Subcutaneous abdominal adipose tissue (tissue), 5 donors: ENCODE measurements at regions not wholly inside any gene's neighbourhood (a gene's known extent, or its start where the extent isn't known, plus 50 kb on each side); places are given as distances from the start of the nearest gene placed in this dataset.

Experiments
- H3K27ac ChIP-seq: one replicate; pipeline ENCODE4 v1.7.0; 2013; ENCODE audit warnings: low read depth, mild to moderate bottlenecking, inconsistent platforms, low read length, moderate library complexity
- H3K27me3 ChIP-seq, 5 donors: one replicate each; pipeline ENCODE4 v1.7.0; 2013; ENCODE audit warnings: low read length in 5 of 5, inconsistent platforms in 1 of 5; ENCODE audit not compliant: control insufficient read depth in 5 of 5, insufficient read depth in 4 of 5
- H3K36me3 ChIP-seq, 5 donors: one replicate each; pipeline ENCODE4 v1.7.0; 2013; ENCODE audit warnings: low read length in 5 of 5; ENCODE audit not compliant: control insufficient read depth in 5 of 5, insufficient read depth in 5 of 5
- H3K4me1 ChIP-seq, 5 donors: one replicate each; pipeline ENCODE4 v1.7.0; 2013; ENCODE audit warnings: low read length in 5 of 5, mild to moderate bottlenecking in 3 of 5, moderate library complexity in 1 of 5; ENCODE audit not compliant: control insufficient read depth in 5 of 5, insufficient read depth in 5 of 5
- H3K4me3 ChIP-seq, 5 donors: one replicate each; pipeline ENCODE4 v1.7.0; 2013; ENCODE audit warnings: low read length in 5 of 5, low read depth in 1 of 5
- H3K9ac ChIP-seq, 5 donors: one replicate each; pipeline ENCODE4 v1.7.0; 2013; ENCODE audit warnings: low read length in 5 of 5, mild to moderate bottlenecking in 4 of 5, moderate library complexity in 3 of 5
- H3K9me3 ChIP-seq, 5 donors: one replicate each; pipeline ENCODE4 v1.7.0; 2013; ENCODE audit warnings: low read length in 5 of 5; ENCODE audit not compliant: control insufficient read depth in 5 of 5
- donor health status: healthy.
- donor health status: healthy.
- donor health status: healthy.
- donor health status: healthy.
- donor health status: healthy.

DNA sequence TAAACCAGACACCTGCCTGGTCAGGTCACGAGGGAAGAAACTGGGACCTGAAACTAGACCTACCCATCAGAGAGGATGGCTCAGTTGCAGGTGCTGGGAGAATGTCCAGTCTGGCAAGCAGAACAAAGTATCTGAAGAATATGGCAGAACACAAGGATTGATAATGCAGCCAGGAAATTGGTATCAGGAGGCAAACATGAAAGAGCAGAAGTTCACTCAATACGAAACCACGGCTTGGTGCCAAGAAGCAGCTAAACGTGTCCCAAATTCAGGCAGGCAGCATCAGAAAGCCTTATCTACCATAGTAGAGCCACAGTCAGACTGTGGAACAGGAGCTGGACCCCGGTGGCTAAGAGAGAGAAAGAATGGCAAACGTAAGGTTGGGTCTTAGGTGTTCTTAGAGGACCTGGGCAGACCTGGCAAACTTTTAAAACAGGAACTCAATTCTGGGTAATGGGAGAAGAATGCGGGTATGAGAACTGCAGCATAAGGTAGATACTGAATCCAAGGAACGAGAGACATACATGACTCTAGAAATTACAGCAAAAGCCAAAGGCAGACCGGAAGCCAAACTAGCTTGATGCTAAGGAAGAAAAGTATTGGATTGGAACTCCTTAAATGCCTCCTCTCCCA is 169.0 kb upstream of the NECTIN3 start:
- no peaks in the 10 kb centered on the region for H3K4me1 ChIP-seq
- H3K27ac ChIP-seq, result no peak overlapping the region
- no peaks in the 10 kb centered on the region for H3K9me3 ChIP-seq
- H3K9ac ChIP-seq, result no peak overlapping the region
- no peaks in the 10 kb centered on the region for H3K27me3 ChIP-seq
- H3K4me3 ChIP-seq, result no peak overlapping the region
- no peaks in the 10 kb centered on the region for H3K36me3 ChIP-seq

DNA sequence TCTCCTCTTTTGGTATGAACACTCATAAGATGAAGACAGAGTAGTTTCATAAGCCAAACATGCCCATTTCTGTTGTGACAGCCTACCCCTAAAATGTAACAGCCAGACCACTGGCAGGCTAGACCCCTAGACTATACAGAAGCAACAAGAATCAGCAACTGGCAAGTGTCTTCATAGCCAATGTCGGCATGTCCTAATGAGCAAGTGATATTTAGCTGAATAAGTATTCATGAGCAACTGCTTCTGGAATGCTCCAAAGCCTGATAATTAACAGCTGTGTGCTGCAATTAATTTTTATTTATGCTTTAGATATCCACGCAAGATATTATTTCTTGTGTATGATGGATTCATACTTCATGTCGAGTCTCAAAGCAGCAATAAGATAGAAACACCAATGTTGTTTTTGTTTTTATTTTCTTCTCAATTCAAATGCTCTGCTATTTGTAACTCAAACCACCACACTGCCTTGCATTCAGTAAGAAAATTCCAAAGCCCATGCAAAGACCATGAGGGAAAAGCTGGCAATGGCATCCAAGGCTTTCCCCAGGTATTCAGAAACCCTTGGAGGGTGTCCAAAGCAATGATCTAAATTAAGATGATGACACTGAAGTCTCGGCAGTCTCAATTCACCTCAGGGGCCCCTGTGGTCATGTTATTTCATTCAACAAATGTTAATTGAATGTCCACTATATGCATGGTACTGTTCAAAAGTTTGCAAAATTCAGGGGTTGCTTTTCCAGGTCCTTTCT is 167.7 kb upstream of the NECTIN3 start:
- Histone ChIP-seq H3K4me3 (no peak overlapping the region), H3K27ac (no peak overlapping the region), H3K9me3 (no peaks in the 10 kb centered on the region), H3K27me3 (no peaks in the 10 kb centered on the region), H3K9ac (no peak overlapping the region), H3K4me1 (no peaks in the 10 kb centered on the region), H3K36me3 (no peaks in the 10 kb centered on the region)

DNA sequence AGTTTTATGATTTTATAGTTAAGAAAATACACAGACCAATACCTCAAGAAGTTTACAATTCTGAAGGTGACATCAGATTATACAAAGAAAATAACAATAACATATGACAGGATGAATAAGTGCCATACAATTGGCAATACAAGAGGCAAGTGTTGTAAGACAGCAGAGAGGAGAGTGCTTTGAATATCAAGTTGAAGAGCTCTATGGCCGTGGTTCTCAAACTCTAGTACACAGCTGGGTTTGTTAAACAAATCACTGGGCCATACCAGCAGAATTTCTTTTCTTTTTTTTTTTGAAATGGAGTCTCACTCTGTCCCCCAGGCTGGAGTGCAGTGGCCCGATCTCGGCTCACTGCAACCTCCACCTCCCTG is 167.1 kb upstream of the NECTIN3 start:
- no peaks in the 10 kb centered on the region for H3K4me1 ChIP-seq
- H3K27me3 ChIP-seq, result no peaks in the 10 kb centered on the region
- no peak overlapping the region for H3K9ac ChIP-seq
- H3K36me3 ChIP-seq, result no peaks in the 10 kb centered on the region
- H3K27ac ChIP-seq, result no peak overlapping the region
- no peaks in the 10 kb centered on the region for H3K9me3 ChIP-seq
- no peak overlapping the region for H3K4me3 ChIP-seq

DNA sequence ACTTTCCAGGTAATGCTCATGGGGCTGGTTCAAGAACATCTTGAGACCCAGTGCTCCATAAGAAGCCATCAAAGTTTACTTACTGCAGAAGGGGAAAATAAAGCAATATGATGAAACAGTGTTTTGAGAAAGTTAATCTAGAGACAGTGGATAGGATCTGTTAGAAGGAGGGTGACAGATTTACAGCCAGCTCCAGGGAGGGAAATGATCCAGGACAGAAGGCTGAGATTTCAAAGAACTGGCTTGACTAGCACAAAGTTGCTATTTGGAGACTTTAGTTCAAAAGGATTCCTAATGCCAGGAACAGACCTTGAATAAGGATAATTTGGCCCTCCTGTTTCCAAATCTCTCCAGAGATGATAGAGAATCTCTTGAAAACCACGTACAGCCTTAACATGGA is 166.5 kb upstream of the NECTIN3 start:
- Histone ChIP-seq H3K27ac (no peak overlapping the region), H3K36me3 (no peaks in the 10 kb centered on the region), H3K27me3 (no peaks in the 10 kb centered on the region), H3K4me1 (no peaks in the 10 kb centered on the region), H3K4me3 (no peak overlapping the region), H3K9ac (no peak overlapping the region), H3K9me3 (no peaks in the 10 kb centered on the region)

DNA sequence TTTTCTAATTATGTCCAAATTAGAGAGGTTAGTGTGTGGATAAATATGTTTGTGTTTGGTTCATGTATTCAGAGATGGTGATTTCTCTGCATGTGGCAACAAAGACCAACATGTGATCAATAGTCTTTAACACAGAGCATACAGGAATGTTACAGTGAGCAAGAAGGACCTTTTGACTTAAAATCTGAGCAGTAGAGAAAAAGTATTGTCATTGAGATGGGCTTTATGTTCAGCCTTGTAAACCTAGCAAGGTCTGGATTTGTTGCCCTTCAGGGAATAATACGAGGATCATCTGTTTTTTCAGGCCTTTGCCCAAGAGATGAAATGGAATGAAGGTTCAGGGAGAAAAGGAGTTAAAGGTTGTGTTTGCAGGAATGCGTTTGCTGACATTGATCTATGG is 161.8 kb upstream of the NECTIN3 start:
- no peaks in the 10 kb centered on the region for H3K36me3 ChIP-seq
- no peak overlapping the region for H3K9ac ChIP-seq
- H3K4me1 ChIP-seq, result no peaks in the 10 kb centered on the region
- no peak overlapping the region for H3K27ac ChIP-seq
- H3K4me3 ChIP-seq, result no peak overlapping the region
- H3K9me3 ChIP-seq, result no peaks in the 10 kb centered on the region
- no peaks in the 10 kb centered on the region for H3K27me3 ChIP-seq

DNA sequence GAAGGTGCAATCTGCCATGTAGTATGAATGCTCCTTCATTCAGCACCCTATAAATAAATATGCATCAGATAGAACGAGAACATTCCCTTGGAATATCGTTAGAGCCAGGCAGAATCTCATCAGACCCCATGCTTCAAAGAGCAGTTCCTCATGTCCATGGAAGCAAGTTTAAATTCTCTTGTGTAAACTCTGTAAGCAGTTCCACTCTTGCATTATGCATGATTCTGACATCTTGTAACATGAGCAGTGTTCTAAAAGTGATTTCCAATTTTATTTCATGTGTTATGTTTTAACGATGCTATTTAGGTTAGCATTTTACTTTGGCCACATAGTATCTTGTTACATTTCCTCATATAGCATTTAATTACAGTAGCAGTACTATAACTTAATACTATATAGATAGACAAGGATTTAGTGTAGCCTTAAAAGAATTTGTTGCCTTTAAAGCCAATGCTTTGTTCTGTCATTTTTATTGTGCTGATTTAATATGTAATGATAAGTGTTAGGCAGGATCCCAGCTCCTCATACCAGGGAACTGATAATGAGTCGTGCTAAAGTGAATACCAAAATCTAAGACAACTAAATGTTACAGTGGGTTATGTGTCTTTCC is 161.2 kb upstream of the NECTIN3 start:
- Histone ChIP-seq H3K4me3 (no peak overlapping the region), H3K36me3 (no peaks in the 10 kb centered on the region), H3K27me3 (no peaks in the 10 kb centered on the region), H3K9ac (no peak overlapping the region), H3K9me3 (no peaks in the 10 kb centered on the region), H3K27ac (no peak overlapping the region), H3K4me1 (no peaks in the 10 kb centered on the region)

DNA sequence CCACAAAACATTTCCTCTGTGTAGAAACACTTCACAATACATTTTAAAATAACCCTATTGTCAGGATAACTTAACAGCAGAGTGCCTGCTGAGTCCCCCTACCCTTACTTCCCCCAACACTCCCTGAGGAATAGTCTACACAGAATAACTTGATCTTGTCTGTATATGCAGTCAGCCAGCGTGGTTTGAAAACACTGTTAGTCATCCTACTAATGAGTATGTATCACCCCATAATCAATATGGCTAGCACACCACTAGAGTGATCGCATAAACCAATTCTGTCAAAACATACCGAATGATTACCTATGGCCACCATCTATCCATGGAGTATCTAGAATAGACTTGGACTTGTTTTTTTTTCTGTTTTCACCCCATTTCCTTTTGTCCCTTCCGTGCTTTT is 152.7 kb upstream of the NECTIN3 start:
- Histone ChIP-seq H3K27me3 (no peaks in the 10 kb centered on the region), H3K27ac (no peak overlapping the region), H3K4me3 (no peak overlapping the region), H3K9ac (no peak overlapping the region), H3K4me1 (no peaks in the 10 kb centered on the region), H3K36me3 (no peaks in the 10 kb centered on the region), H3K9me3 (peaks cover 0 to 3% (median 0%) of the 10 kb centered on the region in 5 donors)

DNA sequence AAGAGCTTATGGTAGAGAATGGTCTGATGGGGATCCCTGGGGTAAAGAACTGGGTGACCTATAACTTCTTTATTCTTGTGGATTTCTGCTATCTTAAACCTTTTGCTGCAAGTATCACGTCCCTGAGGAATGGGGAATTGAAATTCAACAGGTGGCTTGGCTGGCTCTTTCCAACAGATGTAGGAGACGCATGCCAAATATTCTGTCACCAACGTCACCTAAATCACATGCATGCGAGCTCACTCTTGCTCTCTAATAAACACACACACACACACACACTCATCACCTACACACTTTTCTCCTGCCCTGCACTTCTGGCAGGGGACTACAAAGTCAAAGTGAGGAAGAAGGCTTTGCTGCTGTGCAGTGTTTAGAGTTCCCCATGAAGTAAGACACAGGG is 145.8 kb upstream of the NECTIN3 start:
- Histone ChIP-seq H3K36me3 (no peaks in the 10 kb centered on the region), H3K27me3 (no peaks in the 10 kb centered on the region), H3K27ac (no peak overlapping the region), H3K9me3 (no peaks in the 10 kb centered on the region), H3K9ac (no peak overlapping the region), H3K4me3 (no peak overlapping the region), H3K4me1 (no peaks in the 10 kb centered on the region)

DNA sequence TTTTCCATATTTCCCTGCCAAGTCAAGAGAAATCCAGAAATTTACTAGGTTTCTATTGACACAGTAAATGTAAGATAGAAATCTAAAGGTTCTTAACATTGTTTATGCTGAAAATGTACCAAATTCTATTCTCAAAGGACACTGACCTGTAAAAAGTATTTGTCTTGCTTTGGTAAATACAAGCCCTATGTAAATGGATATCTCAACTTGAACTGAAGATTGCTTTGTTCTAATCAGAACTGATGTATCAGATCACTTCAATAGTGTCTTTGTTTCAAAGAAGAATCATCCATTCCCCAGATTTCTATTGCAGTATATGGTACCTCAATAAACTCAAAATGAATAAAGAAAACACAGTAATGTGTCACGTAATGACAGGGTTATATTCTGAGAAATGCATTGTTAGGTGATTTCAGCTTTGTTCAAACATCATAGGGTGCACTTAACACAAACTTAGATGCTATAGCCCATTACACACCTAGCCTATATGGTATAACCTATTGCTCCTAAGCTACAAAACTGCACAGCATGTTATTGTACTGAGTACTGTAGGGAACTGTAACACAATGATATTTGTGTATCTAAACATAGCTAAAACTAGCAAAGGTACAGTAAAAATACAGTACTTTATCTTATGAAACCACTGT is 143.5 kb upstream of the NECTIN3 start:
- no peaks in the 10 kb centered on the region for H3K27me3 ChIP-seq
- no peaks in the 10 kb centered on the region for H3K36me3 ChIP-seq
- H3K27ac ChIP-seq, result no peak overlapping the region
- H3K9ac ChIP-seq, result no peak overlapping the region
- no peaks in the 10 kb centered on the region for H3K4me1 ChIP-seq
- H3K9me3 ChIP-seq, result no peaks in the 10 kb centered on the region
- no peak overlapping the region for H3K4me3 ChIP-seq

DNA sequence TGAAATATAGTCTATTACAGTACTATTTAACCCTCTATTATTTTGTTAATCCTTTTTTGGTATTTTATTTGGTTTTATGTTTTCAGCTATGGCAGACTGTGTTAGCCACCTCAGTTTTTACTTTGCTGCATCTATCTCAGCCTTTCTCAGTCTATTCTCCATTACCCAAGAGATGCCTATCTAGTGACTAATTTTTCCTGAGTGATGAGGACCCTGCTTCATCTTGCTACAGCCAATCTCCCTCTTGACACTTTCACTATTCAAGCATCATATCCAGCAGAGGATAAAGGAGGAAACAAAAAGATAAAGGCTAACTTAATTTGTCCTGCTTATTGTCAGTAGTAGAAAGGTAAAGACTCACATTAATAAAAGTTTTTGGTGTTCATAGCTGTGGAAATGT is 141.8 kb upstream of the NECTIN3 start:
- no peaks in the 10 kb centered on the region for H3K4me1 ChIP-seq

More for the DNA sequence above, 141.8 kb upstream of the NECTIN3 start:
- Histone ChIP-seq H3K9ac (no peak overlapping the region), H3K9me3 (no peaks in the 10 kb centered on the region), H3K4me3 (no peak overlapping the region), H3K36me3 (no peaks in the 10 kb centered on the region), H3K27ac (no peak overlapping the region), H3K27me3 (no peaks in the 10 kb centered on the region)
